ENCODE measurements at regions not wholly inside any gene's neighbourhood (a gene's known extent, or its start where the extent isn't known, plus 50 kb on each side); places are given as distances from the start of the nearest gene placed in this dataset.

DNA sequence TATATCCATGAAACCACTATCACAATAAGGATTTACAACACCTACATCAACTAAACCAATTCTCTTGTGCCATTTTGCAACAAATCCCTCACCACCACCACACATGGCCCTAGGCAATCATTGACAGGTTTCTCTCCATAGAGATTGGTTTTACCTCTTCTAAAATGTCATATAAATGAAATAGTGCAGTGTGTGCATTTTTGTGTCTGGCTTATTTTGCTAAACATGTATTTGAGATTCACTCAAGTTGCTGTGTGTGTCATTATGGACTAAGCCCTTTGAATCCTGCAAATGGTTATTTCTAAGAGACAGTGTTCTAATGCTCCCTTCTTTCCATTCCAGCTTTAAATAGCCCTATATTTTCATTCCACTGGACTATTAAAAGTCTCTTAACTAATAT is 179.7 kb upstream of the LRRC7 start:
- DNase-seq = no peak

DNA sequence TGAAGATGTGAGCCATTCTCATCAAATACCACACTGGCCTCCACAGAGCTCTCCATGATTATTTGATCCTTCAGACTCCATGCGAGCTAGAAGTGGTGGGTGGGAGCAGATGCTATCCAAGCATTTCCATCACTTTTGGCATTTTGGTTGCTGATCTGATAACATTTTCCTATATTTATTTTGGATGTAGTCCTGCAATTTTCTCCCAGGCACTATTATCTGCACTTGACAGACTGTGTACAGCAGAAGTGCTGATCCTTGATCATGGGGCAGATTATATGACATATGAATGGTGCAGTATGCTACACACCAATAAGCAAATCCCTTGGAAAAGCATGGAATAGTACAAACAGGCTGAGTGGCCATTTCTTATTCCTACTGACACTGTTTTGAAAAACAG is 167.6 kb upstream of the LRRC7 start:
- DNase-seq = no peak

- no peak for DNase-seq
Observed at GRCh38 chr1:69401879-69402278, 165.8 kb upstream of the LRRC7 start.

- no peak for DNase-seq
Observed at GRCh38 chr1:69403756-69404320, 163.9 kb upstream of the LRRC7 start.

GRCh38 chr1:69404486-69404885 is 163.2 kb upstream of the LRRC7 start:
- no peak for DNase-seq

- no peak for DNase-seq
Observed at GRCh38 chr1:69406244-69406643, 161.5 kb upstream of the LRRC7 start.

- DNase-seq = no peak
Observed at GRCh38 chr1:69409731-69410456, 157.8 kb upstream of the LRRC7 start.

- no peak for DNase-seq
Observed at GRCh38 chr1:69410457-69410850, 157.3 kb upstream of the LRRC7 start.

GRCh38 chr1:69410893-69411292 is 156.8 kb upstream of the LRRC7 start:
- no peak for DNase-seq

- DNase-seq = no peak
Observed at GRCh38 chr1:69411617-69412016, 156.1 kb upstream of the LRRC7 start.

GRCh38 chr1:69413129-69413528 is 154.6 kb upstream of the LRRC7 start:
- DNase-seq = no peak

GRCh38 chr1:69414574-69414973 is 153.1 kb upstream of the LRRC7 start:
- no peak for DNase-seq

DNA sequence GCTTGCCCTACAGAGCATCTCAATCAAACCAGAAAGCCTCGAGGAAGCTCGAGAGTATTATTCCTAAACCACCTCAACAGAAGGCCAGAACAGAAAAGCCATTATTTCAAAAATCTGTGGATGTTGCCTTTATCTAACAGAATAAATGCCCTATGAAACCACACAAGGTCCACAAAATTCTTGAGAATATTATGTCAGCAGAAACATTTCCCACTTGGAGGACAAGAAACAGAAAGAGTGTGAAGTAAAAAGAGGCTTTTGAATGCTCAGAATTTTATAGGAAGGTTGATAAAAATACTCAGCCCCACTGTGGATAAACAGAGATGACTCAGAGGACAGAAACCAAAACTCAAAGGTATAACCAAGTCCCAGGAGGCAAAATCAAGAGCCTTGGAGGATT is 146.4 kb upstream of the LRRC7 start:
- no peak for DNase-seq

GRCh38 chr1:69425871-69426270 is 141.9 kb upstream of the LRRC7 start:
- DNase-seq = no peak

GRCh38 chr1:69426401-69426800 is 141.3 kb upstream of the LRRC7 start:
- no peak for DNase-seq

DNA sequence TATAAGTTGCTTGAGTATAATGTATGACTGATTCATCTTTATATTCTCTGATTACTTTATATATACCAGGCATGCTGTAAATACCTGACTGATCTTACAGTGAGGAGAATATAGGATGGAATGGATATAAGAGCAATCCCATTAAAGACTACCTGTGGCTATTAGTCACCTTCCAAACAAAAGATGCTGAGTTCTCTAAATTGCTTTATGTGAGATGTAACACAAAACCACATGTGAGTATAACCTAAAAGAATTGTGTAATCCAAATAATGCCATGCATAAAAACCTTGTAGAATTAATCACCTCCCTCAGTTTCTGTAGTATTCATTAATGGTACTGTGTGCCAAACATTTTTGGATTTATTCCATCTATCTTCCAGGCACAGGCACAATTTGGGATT is 134.6 kb upstream of the LRRC7 start:
- DNase-seq = no peak

DNA sequence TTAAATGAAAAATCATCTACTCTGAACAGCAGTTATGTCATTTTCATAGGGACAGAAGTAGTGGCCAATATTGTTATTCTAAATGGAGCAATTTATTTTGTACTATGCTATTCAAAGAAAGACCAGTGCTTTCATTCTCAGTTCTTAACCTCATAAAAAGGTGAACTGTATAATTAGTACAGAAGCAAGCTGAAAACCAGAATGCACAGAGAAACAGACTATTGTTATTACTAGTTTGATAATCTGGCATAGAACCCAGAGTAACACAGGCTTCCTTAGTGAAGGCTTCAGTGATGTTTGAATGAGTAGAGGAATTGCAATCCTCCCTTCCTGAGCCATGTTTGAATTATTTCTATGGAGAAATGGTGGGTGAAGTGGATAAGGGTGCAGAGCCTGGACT is 131.6 kb upstream of the LRRC7 start:
- no peak for DNase-seq

DNA sequence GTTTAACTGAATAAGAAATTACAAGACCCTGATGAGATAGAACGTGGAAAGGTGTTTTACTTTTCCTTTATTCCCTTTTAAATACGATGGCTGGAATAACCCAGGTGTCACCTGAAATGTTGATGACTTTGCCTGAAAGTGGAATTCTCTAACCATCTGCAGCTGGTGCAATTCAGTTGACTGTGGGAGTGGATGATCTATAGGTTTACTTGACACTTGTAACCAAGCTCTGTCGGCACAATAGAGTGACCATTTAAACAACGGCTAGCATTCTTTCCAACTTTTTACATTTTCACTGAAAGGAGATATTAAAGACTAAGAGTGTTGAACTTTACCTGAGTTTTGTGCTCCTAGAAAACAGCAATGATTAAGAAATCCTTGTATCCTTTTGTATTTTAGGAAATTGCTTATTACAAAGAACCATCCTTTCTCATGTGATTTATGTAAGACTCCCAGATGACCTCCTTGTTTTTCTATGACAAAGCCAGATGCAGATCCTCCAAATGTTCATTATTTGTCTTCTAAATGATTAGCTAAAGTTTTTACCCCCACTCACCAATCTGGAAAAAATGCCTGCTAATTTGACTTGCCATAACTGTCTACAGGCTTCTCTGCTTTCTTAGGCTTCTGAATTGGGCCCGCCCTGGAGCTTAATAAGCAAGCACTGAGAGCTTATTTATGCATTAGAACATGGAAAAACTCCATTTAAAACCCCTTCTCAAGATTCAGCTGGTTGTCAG is 129.5 kb upstream of the LRRC7 start:
- no peak for DNase-seq

DNA sequence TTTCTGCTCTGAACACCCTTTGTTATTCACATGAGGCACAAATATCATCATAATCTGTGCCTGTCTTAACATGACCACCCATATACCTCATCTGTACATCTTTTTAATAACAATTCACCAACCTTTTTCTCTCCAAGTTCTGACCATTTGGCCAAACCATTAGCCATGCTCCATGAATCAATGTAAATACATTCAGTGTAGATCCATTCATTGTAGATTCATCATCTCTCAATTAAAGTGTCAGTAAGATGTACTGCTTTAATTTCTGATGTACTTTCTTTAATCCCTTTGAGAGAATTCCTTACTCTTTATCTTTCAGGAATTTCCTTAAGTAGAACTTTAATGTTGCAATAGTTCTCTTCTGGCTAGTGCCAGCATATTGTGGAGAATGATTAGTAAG is 126.2 kb upstream of the LRRC7 start:
- no peak for DNase-seq

GRCh38 chr1:69451196-69451595 is 116.5 kb upstream of the LRRC7 start:
- DNase-seq = no peak

- DNase-seq = no peak
Observed at GRCh38 chr1:69455718-69456117, 112.0 kb upstream of the LRRC7 start.

GRCh38 chr1:69459244-69459643 is 108.5 kb upstream of the LRRC7 start:
- no peak for DNase-seq

DNA sequence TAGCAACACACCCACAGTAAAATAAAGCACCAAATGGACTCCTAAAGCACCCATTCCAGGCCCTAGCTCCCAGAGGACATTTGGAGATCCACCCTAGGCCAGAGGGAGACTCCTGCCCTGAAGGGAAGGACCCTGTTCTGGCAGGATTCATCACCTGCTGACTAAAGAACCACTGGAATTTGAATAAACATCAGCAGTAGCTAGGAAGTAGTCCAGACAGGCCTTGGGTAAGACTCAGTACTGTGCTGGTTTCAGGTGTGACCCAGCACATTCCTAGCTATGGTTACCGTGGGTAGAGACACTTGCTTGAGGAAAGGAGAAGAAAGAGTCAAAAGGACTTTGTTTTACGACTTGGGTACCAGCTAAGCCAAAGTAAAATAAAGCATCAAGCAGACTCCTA is 92.7 kb upstream of the LRRC7 start:
- DNase-seq = no peak

DNA sequence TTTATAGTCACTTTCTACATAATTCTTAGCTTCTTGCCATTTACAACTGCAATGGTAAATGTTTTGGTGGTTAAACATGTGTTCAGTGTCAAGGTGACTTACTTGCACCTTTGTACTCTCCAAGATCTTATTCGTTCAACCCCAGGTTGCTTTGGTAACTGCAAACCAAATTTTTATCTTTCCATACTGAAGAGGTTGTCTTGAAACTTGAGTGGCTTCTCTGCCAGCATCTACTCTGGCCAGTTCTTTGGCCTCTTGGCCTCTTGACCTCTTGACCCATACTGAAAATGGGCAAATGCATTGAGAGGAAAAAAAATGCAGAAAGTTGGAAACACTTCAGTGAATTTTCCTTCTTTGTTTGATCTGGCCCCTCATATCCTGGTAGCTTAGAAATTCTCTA is 88.0 kb upstream of the LRRC7 start:
- no peak for DNase-seq

DNA sequence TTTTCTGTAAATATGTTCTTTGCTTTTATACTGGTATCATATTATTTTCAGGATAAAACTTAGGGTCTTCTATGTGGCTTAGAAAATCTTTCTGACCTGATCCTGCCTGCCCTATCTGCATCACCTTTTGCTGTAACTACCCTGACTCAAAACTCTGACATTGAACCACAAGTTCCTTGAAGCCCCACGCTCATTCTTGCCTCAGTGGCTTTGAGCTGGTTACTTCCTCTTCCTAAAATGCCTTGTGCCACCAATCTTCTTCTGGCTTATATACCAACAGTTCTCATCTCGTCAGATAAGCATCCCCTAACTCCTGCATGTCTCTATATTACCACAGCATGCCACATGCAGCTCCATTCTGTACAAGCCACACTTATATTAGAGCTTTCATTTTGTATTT is 84.5 kb upstream of the LRRC7 start:
- no peak for DNase-seq

Data from bone marrow (tissue), 2 donors.